ENCODE measurements at regions not wholly inside any gene's neighbourhood (a gene's known extent, or its start where the extent isn't known, plus 50 kb on each side); places are given as distances from the start of the nearest gene placed in this dataset.

- no peaks in the 10 kb centered on the region for H3K9me3 ChIP-seq (ENCODE audit: severe bottlenecking)
- no peaks in the 10 kb centered on the region for H3K36me3 ChIP-seq (ENCODE audit: low read depth)
- DNase-seq (ENCODE audit: low spot score), result no peak
- H3K27ac ChIP-seq (ENCODE audit: poor library complexity, severe bottlenecking), result no peak overlapping the region
- no peak for ATAC-seq (ENCODE audit: low read depth)
- no peak for TF ChIP-seq CTCF (IDR thresholded peaks at IDR 0.05; ENCODE audit: poor library complexity, severe bottlenecking)
- no peaks in the 10 kb centered on the region for H3K4me1 ChIP-seq (ENCODE audit: insufficient read depth, poor library complexity, severe bottlenecking)
- no peak overlapping the region for H3K4me3 ChIP-seq (ENCODE audit: severe bottlenecking)
- no peaks in the 10 kb centered on the region for H3K27me3 ChIP-seq (ENCODE audit: insufficient read depth, poor library complexity, severe bottlenecking)
These were observed 270.9 kb upstream of the JARID2 start for GRCh38 chr6:14974792-14975470.

- Histone ChIP-seq H3K36me3 (ENCODE audit: low read depth) (no peaks in the 10 kb centered on the region), H3K9me3 (ENCODE audit: severe bottlenecking) (no peaks in the 10 kb centered on the region), H3K27ac (ENCODE audit: poor library complexity, severe bottlenecking) (no peak overlapping the region), H3K27me3 (ENCODE audit: insufficient read depth, poor library complexity, severe bottlenecking) (no peaks in the 10 kb centered on the region), H3K4me3 (ENCODE audit: severe bottlenecking) (no peak overlapping the region), H3K4me1 (ENCODE audit: insufficient read depth, poor library complexity, severe bottlenecking) (no peaks in the 10 kb centered on the region)
- no peak for TF ChIP-seq CTCF (IDR thresholded peaks at IDR 0.05; ENCODE audit: poor library complexity, severe bottlenecking)
- no peak for DNase-seq (ENCODE audit: low spot score)
- ATAC-seq (ENCODE audit: low read depth), result no peak
These were observed 270.4 kb upstream of the JARID2 start for GRCh38 chr6:14975471-14975817.

- ATAC-seq (ENCODE audit: low read depth) (no peak), DNase-seq (ENCODE audit: low spot score) (no peak)
- no peak for TF ChIP-seq CTCF (IDR thresholded peaks at IDR 0.05; ENCODE audit: poor library complexity, severe bottlenecking)
- no peak overlapping the region for H3K4me3 ChIP-seq (ENCODE audit: severe bottlenecking)
- no peaks in the 10 kb centered on the region for H3K36me3 ChIP-seq (ENCODE audit: low read depth)
- no peaks in the 10 kb centered on the region for H3K4me1 ChIP-seq (ENCODE audit: insufficient read depth, poor library complexity, severe bottlenecking)
- no peaks in the 10 kb centered on the region for H3K27me3 ChIP-seq (ENCODE audit: insufficient read depth, poor library complexity, severe bottlenecking)
- no peaks in the 10 kb centered on the region for H3K9me3 ChIP-seq (ENCODE audit: severe bottlenecking)
- no peak overlapping the region for H3K27ac ChIP-seq (ENCODE audit: poor library complexity, severe bottlenecking)
These were observed 268.0 kb upstream of the JARID2 start for GRCh38 chr6:14977747-14978382.

- Histone ChIP-seq H3K36me3 (ENCODE audit: low read depth) (no peaks in the 10 kb centered on the region), H3K9me3 (ENCODE audit: severe bottlenecking) (no peaks in the 10 kb centered on the region), H3K27ac (ENCODE audit: poor library complexity, severe bottlenecking) (no peak overlapping the region), H3K4me1 (ENCODE audit: insufficient read depth, poor library complexity, severe bottlenecking) (no peaks in the 10 kb centered on the region), H3K4me3 (ENCODE audit: severe bottlenecking) (no peak overlapping the region), H3K27me3 (ENCODE audit: insufficient read depth, poor library complexity, severe bottlenecking) (no peaks in the 10 kb centered on the region)
- DNase-seq (ENCODE audit: low spot score), result no peak
- no peak for ATAC-seq (ENCODE audit: low read depth)
- no peak for TF ChIP-seq CTCF (IDR thresholded peaks at IDR 0.05; ENCODE audit: poor library complexity, severe bottlenecking)
These were observed 263.9 kb upstream of the JARID2 start for GRCh38 chr6:14981960-14982359.
